H1 (cell line): ENCODE measurements at regions not wholly inside any gene's neighbourhood (a gene's known extent, or its start where the extent isn't known, plus 50 kb on each side); places are given as distances from the start of the nearest gene placed in this dataset.

Experiments
- CTCF ChIA-PET: fragments of 300-600 bp; sonication (Branson Sonifier 250); formaldehyde crosslinking; loops from one replicate; lab custom pipeline; 2021; ENCODE audit not compliant: partially characterized antibody; lab: Charles Lee
- POLR2A ChIA-PET: fragments of 300-600 bp; sonication (Branson Sonifier 250); formaldehyde crosslinking; loops from one replicate; lab custom pipeline; 2021; ENCODE audit warnings: inconsistent platforms; ENCODE audit not compliant: partially characterized antibody; lab: Charles Lee
- DNase-seq, 2 experiments: peaks; one replicate each; pipeline versions ENCODE4 v3.0.0 to v3.0.0-alpha.2; 2010 to 2022; ENCODE audit warnings: low spot score in 2 of 2, low read depth in 1 of 2, mixed read lengths in 1 of 2
- FAIRE-seq: peaks from 2 replicates; lab custom pipeline; 2011; peaks lifted over from hg19 to GRCh38; lab: Jason Lieb, UNC
- H2AFZ ChIP-seq: 2 replicates; pipeline ENCODE4 v1.8.1; 2012; ENCODE audit warnings: low read length, inconsistent platforms
- H2AK5ac ChIP-seq: 2 replicates; pipeline ENCODE4 v1.6.1; 2013; ENCODE audit warnings: low read depth, low read length
- H2BK120ac ChIP-seq: replicated peaks from 2 replicates; pipeline ENCODE3; 2013; ENCODE audit warnings: low read depth, low read length, inconsistent platforms
- H2BK12ac ChIP-seq: 2 replicates; pipeline ENCODE4 v1.6.1; 2013; ENCODE audit warnings: low read depth, low read length
- H2BK15ac ChIP-seq: 2 replicates; pipeline ENCODE4 v1.6.1; 2013; ENCODE audit warnings: low read length
- H2BK20ac ChIP-seq: 2 replicates; pipeline ENCODE4 v1.6.1; 2013; ENCODE audit warnings: low read length
- H2BK5ac ChIP-seq: 2 replicates; pipeline ENCODE4 v1.6.1; 2013; ENCODE audit warnings: low read depth, low read length
- H3K14ac ChIP-seq: 2 replicates; pipeline ENCODE4 v1.6.1; 2013; ENCODE audit warnings: inconsistent platforms; ENCODE audit not compliant: insufficient read length
- H3K18ac ChIP-seq: 2 replicates; pipeline ENCODE4 v1.6.1; 2013; ENCODE audit warnings: low read length; ENCODE audit errors: extremely low read depth
- H3K23ac ChIP-seq: 2 replicates; pipeline ENCODE4 v1.6.1; 2013; ENCODE audit warnings: inconsistent platforms; ENCODE audit not compliant: insufficient read length
- H3K23me2 ChIP-seq: 2 replicates; pipeline ENCODE4 v1.6.1; 2013; ENCODE audit warnings: low read depth, low read length
- H3K27ac ChIP-seq: 2 replicates; pipeline ENCODE4 v1.6.1; 2011; ENCODE audit warnings: low read depth, low read length, inconsistent platforms
- H3K27me3 ChIP-seq, 4 experiments: replicated peaks in 1 of 4; 1 replicate in 1 of 4; 2 replicates in 3 of 4; pipeline versions ENCODE4 v1.6.1 to v1.8.1; 2011 to 2013; ENCODE audit warnings: low read length in 3 of 4, mild to moderate bottlenecking in 3 of 4, inconsistent platforms in 2 of 4, mixed read lengths in 2 of 4, moderate library complexity in 1 of 4; ENCODE audit not compliant: control insufficient read depth in 3 of 4, insufficient read depth in 3 of 4; ENCODE audit errors: extremely low read depth in 1 of 4
- H3K36me3 ChIP-seq, 4 experiments: 2 replicates each; pipeline versions ENCODE4 v1.6.1 to v1.8.1; 2011 to 2013; ENCODE audit warnings: mild to moderate bottlenecking in 4 of 4, low read length in 3 of 4, moderate library complexity in 2 of 4, control low read depth in 1 of 4, inconsistent platforms in 1 of 4; ENCODE audit not compliant: insufficient read depth in 4 of 4, control insufficient read depth in 2 of 4
- H3K4ac ChIP-seq: replicated peaks from 2 replicates; pipeline ENCODE3; 2013; ENCODE audit warnings: low read length, low read depth, mixed read lengths, inconsistent platforms; ENCODE audit not compliant: insufficient read length
- H3K4me1 ChIP-seq, 4 experiments: replicated peaks in 1 of 4; 1 replicate in 1 of 4; 2 replicates in 3 of 4; pipeline versions ENCODE4 v1.6.1 to v1.8.1; 2011 to 2013; ENCODE audit warnings: low read length in 3 of 4, inconsistent platforms in 2 of 4, mixed read lengths in 1 of 4; ENCODE audit not compliant: insufficient read depth in 4 of 4, control insufficient read depth in 3 of 4
- H3K4me2 ChIP-seq, 2 experiments: 2 replicates each; pipeline versions ENCODE4 v1.6.1 to v1.8.1; 2011 to 2013; ENCODE audit warnings: low read depth in 2 of 2, low read length in 2 of 2, control low read depth in 1 of 2, inconsistent platforms in 1 of 2, mild to moderate bottlenecking in 1 of 2; ENCODE audit not compliant: insufficient read depth in 1 of 2
- H3K4me3 ChIP-seq, 4 experiments: fragments of 200-600, 300-600 bp in 1 of 4; sonication (generic), shearing (Covaris generic), sonication (Bioruptor Twin) in 1 of 4; 2 replicates each; pipeline versions ENCODE4 v1.5.1 to v1.8.1; 2011 to 2016; ENCODE audit warnings: low read length in 4 of 4, low read depth in 3 of 4, control low read depth in 2 of 4, inconsistent platforms in 2 of 4, mild to moderate bottlenecking in 2 of 4, mixed read lengths in 1 of 4, moderate library complexity in 1 of 4; ENCODE audit not compliant: insufficient read depth in 2 of 4; ENCODE audit errors: extremely low read depth in 1 of 4
- H3K56ac ChIP-seq: replicated peaks from 2 replicates; pipeline ENCODE3; 2013; ENCODE audit warnings: low read depth, mild to moderate bottlenecking, mixed read lengths, low read length, inconsistent platforms; ENCODE audit not compliant: insufficient read length
- H3K79me1 ChIP-seq: 2 replicates; pipeline ENCODE4 v1.6.1; 2013; ENCODE audit warnings: low read depth, low read length, control low read depth
- H3K79me2 ChIP-seq, 2 experiments: 2 replicates each; pipeline versions ENCODE4 v1.6.1 to v1.8.1; 2012 to 2013; ENCODE audit warnings: low read length in 2 of 2, mild to moderate bottlenecking in 2 of 2, inconsistent platforms in 1 of 2; ENCODE audit not compliant: insufficient read depth in 2 of 2, control insufficient read depth in 1 of 2
- H3K9ac ChIP-seq, 4 experiments: replicated peaks in 1 of 4; 1 replicate in 1 of 4; 2 replicates in 3 of 4; pipeline versions ENCODE4 v1.6.1 to v1.8.1; 2011 to 2013; ENCODE audit warnings: low read depth in 3 of 4, low read length in 3 of 4, control low read depth in 2 of 4, mild to moderate bottlenecking in 2 of 4, moderate library complexity in 2 of 4, inconsistent platforms in 1 of 4; ENCODE audit errors: extremely low read depth in 1 of 4
- H3K9me3 ChIP-seq, 2 experiments: 2 replicates each; pipeline versions ENCODE4 v1.6.1 to v1.8.1; 2012 to 2013; ENCODE audit warnings: mild to moderate bottlenecking in 2 of 2, moderate library complexity in 2 of 2, control low read depth in 1 of 2, inconsistent platforms in 1 of 2, low read depth in 1 of 2, low read length in 1 of 2, mixed read lengths in 1 of 2; ENCODE audit not compliant: insufficient read depth in 2 of 2
- H4K20me1 ChIP-seq, 2 experiments: replicated peaks in 1 of 2; 2 replicates each; pipeline versions ENCODE3 to v1.8.1; 2011 to 2013; ENCODE audit warnings: inconsistent platforms in 2 of 2, low read length in 2 of 2, mild to moderate bottlenecking in 1 of 2; ENCODE audit not compliant: insufficient read depth in 2 of 2, control insufficient read depth in 1 of 2
- H4K5ac ChIP-seq: 2 replicates; pipeline ENCODE4 v1.6.1; 2013; ENCODE audit warnings: low read length, low read depth, mixed read lengths, inconsistent platforms; ENCODE audit not compliant: insufficient read length
- H4K8ac ChIP-seq: 2 replicates; pipeline ENCODE4 v1.8.0; 2013; ENCODE audit warnings: mild to moderate bottlenecking, moderate library complexity, low read length, inconsistent platforms; ENCODE audit not compliant: insufficient read depth; ENCODE audit errors: extremely low read depth
- H4K91ac ChIP-seq: replicated peaks from 2 replicates; pipeline ENCODE3; 2013; ENCODE audit warnings: low read length, mixed read lengths, inconsistent platforms; ENCODE audit not compliant: insufficient read length
- CHD1 ChIP-seq: IDR thresholded peaks from 2 replicates; pipeline ENCODE4 v1.6.1; 2012; ENCODE audit warnings: low read depth, low read length, improper control_type of control experiment
- CREB1 ChIP-seq: IDR thresholded peaks from 2 replicates; pipeline ENCODE4 v1.6.1; 2012; ENCODE audit warnings: inconsistent platforms
- CTCF ChIP-seq, 3 experiments: IDR thresholded peaks; 1 replicate in 2 of 3; 2 replicates in 1 of 3; pipeline versions ENCODE4 v1.5.1 to v1.6.1; 2011; ENCODE audit warnings: low read length in 3 of 3, mild to moderate bottlenecking in 3 of 3, inconsistent platforms in 2 of 3, low read depth in 1 of 3, moderate library complexity in 1 of 3; ENCODE audit not compliant: insufficient read depth in 1 of 3; ENCODE audit errors: control extremely low read depth in 1 of 3
- HDAC6 ChIP-seq: IDR thresholded peaks from one replicate; pipeline ENCODE4 v1.7.1; 2012; ENCODE audit warnings: low read depth, mild to moderate bottlenecking, inconsistent platforms, low read length, moderate library complexity
- KDM4A ChIP-seq: IDR thresholded peaks from one replicate; pipeline ENCODE4 v1.7.1; 2012; ENCODE audit warnings: low read depth, mild to moderate bottlenecking, moderate library complexity, low read length, inconsistent platforms; ENCODE audit not compliant: severe bottlenecking
- PHF8 ChIP-seq: fragments of 200-600 bp; sonication (generic); conservative IDR thresholded peaks from 2 replicates; pipeline ENCODE4 v1.7.1; 2012; ENCODE audit warnings: low read depth, mild to moderate bottlenecking, inconsistent platforms, low read length, moderate library complexity
- RAD21 ChIP-seq, 2 experiments: IDR thresholded peaks in 1 of 2; conservative IDR thresholded peaks in 1 of 2; 2 replicates each; pipeline ENCODE4 v1.6.1; 2011; ENCODE audit warnings: low read depth in 2 of 2, low read length in 2 of 2, improper control_type of control experiment in 1 of 2, inconsistent platforms in 1 of 2, mild to moderate bottlenecking in 1 of 2, moderate library complexity in 1 of 2
- TAF7 ChIP-seq: optimal IDR thresholded peaks from 2 replicates; pipeline ENCODE3; 2011; ENCODE audit warnings: low read depth, mild to moderate bottlenecking, inconsistent platforms, low read length, moderate library complexity, borderline replicate concordance
- ZNF274 ChIP-seq: IDR thresholded peaks from 2 replicates; pipeline ENCODE4 v1.7.0; 2012; ENCODE audit warnings: low read length, borderline replicate concordance; ENCODE audit errors: extremely low read depth
- WGBS, 2 experiments: shearing (Covaris generic) in 1 of 2; methylation state at CpG; one replicate each; pipeline versions ENCODE4 v1.1.6 to v1.1.7; 2013 to 2015; ENCODE audit warnings: low lambda C conversion rate in 2 of 2, mixed read lengths in 2 of 2, inconsistent platforms in 1 of 2, low coverage in 1 of 2, missing lambda C conversion rate in 1 of 2; ENCODE audit not compliant: insufficient replicate concordance in 2 of 2, insufficient coverage in 1 of 2, insufficient read length in 1 of 2; ENCODE audit errors: extremely low coverage in 1 of 2, missing lambda C conversion rate in 1 of 2; 5-methylcytosine and 5-hydroxymethylcytosine counted together

DNA sequence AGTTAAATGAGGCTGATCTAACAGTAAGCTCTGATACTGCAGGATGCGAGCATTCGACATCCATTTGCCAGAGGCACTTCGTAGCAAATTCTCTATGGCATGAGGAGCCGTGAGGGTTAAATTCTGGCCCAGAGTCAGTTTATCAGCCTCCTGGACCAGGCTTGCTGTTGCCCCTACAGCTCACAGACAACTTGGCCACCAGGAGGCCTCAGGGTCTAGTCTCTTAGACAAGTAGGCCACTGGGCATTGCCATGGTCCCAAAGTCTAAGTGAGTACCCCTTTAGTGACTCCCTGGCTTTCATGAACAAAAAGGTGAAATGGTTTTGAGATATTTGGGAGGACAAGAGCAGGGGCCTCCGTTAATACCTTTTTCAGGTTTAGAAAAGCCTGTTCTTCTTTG lies 178.0 kb upstream of the MBL2 start:
- FAIRE-seq, result no peak
- no peaks in the 10 kb centered on the region for H3K79me2 ChIP-seq
- no peak overlapping the region for H4K91ac ChIP-seq
- WGBS, 2 experiments, result 86% methylated on average over 5 of the region's 5 CpGs; no CpG with 5 or more reads in 1 of the 2 experiments
- no peaks in the 10 kb centered on the region for H4K20me1 ChIP-seq
- no peak overlapping the region for H3K27ac ChIP-seq
- no peaks in the 10 kb centered on the region for H3K79me1 ChIP-seq
- 0 out of 2 replicates have a peak overlapping the region, but pooled peaks have one; percentile 35 for H3K18ac ChIP-seq
- no peak overlapping the region; the same call in 1 of the 2 replicates for H2BK15ac ChIP-seq
- peak overlapping the region; percentile 71; the same call in 1 of the 2 replicates for H2AK5ac ChIP-seq
- ChIA-PET POLR2A (interaction anchor here (0.8 kb wide), 1 partner anchor 15 kb away, joined by 3 read pairs; no protein-coding TSS in a partner anchor), CTCF (interaction anchor here (0.8 to 4.9 kb wide), 17 partner anchors 10 to 858 kb away, joined by 3 to 79 read pairs (median 5); no protein-coding TSS in a partner anchor)
- no peak for DNase-seq
- no peak for TF ChIP-seq KDM4A
- no peak for TF ChIP-seq CHD1
- TF ChIP-seq CTCF (IDR thresholded peaks at IDR 0.05; ENCODE audit: control extremely low read depth in 1 of 3, insufficient read depth in 1 of 3, low read depth in 1 of 3, low read length in 3 of 3), result peak; percentile 22 to 32 (median 32)
- no peak for TF ChIP-seq TAF7
- no peak for TF ChIP-seq PHF8
- TF ChIP-seq CREB1, result no peak
- TF ChIP-seq RAD21 (IDR thresholded peaks at IDR 0.05 in 1 of 2, conservative IDR thresholded peaks at IDR 0.05 in 1 of 2; ENCODE audit: low read depth in 2 of 2, low read length in 2 of 2), result peak; percentile 27 to 50; a peak in 3 of 4 replicates
- TF ChIP-seq ZNF274, result no peak
- no peak for TF ChIP-seq HDAC6
- no peak overlapping the region for H4K8ac ChIP-seq
- no peak overlapping the region for H3K14ac ChIP-seq
- H2BK120ac ChIP-seq, result no peak overlapping the region
- no peak overlapping the region for H3K4me2 ChIP-seq
- H2BK20ac ChIP-seq, result peak overlapping the region; percentile 88; the same call in 1 of the 2 replicates
- H3K56ac ChIP-seq, result no peak overlapping the region
- H3K36me3 ChIP-seq, result peaks cover 0 to 3% (median 1%) of the 10 kb centered on the region in 4 experiments; a peak in 2 of 8 replicates
- no peak overlapping the region for H3K9ac ChIP-seq
- no peaks in the 10 kb centered on the region for H3K23me2 ChIP-seq
- no peak overlapping the region for H2AFZ ChIP-seq
- H3K27me3 ChIP-seq, result no peaks in the 10 kb centered on the region
- H4K5ac ChIP-seq, result no peak overlapping the region
- H3K4me3 ChIP-seq, result no peak overlapping the region
- peaks cover 0 to 5% (median 0%) of the 10 kb centered on the region in 4 experiments; a peak in 2 of 7 replicates for H3K4me1 ChIP-seq
- peak overlapping the region; percentile 50; the same call in 1 of the 2 replicates for H2BK5ac ChIP-seq
- peak overlapping the region; percentile 86 for H2BK12ac ChIP-seq
- H3K9me3 ChIP-seq, result peaks cover 4 to 10% of the 10 kb centered on the region in 2 experiments
- H3K23ac ChIP-seq, result no peak overlapping the region
- H3K4ac ChIP-seq, result no peak overlapping the region
